Body of pancreas (tissue), 4 donors: ENCODE measurements at regions not wholly inside any gene's neighbourhood (a gene's known extent, or its start where the extent isn't known, plus 50 kb on each side); places are given as distances from the start of the nearest gene placed in this dataset.

Experiments used
- POLR2A ChIP-seq, 3 donors: fragments of 450-650 bp; IDR thresholded peaks; one replicate each; pipeline ENCODE4 v1.6.1; 2016; ENCODE audit warnings: antibody characterized with exemption in 3 of 3, mild to moderate bottlenecking in 2 of 3
- TF ChIP-seq, protein P1 (sequence below), 7 experiments: fragments of 450-650 bp in 4 of 7; fragments of 200-600 bp in 3 of 7; sonication (generic) in 3 of 7; IDR thresholded peaks; one replicate each; pipeline ENCODE4 v1.5.1; 2016 to 2019; ENCODE audit warnings: antibody characterized with exemption in 7 of 7

DNA sequence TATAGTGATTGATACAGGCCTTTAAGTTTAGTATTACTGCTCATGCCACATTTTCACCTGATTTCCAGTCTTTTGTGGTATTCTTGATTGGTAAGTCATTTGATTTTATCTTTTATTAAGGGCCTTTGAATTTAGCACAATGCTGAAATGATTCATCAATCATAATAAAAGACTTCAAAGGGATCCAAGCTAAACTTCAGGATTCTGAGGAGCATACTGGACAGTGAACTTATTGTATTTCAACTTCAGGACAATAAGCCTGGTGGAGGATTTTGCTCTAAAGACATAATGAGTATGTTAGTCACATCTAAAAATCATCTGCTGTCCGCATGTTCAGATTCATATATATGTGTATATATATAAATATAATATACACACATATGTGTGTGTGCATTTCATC lies 233.3 kb downstream of the SETD4 start:
- TF ChIP-seq, protein P1, sequence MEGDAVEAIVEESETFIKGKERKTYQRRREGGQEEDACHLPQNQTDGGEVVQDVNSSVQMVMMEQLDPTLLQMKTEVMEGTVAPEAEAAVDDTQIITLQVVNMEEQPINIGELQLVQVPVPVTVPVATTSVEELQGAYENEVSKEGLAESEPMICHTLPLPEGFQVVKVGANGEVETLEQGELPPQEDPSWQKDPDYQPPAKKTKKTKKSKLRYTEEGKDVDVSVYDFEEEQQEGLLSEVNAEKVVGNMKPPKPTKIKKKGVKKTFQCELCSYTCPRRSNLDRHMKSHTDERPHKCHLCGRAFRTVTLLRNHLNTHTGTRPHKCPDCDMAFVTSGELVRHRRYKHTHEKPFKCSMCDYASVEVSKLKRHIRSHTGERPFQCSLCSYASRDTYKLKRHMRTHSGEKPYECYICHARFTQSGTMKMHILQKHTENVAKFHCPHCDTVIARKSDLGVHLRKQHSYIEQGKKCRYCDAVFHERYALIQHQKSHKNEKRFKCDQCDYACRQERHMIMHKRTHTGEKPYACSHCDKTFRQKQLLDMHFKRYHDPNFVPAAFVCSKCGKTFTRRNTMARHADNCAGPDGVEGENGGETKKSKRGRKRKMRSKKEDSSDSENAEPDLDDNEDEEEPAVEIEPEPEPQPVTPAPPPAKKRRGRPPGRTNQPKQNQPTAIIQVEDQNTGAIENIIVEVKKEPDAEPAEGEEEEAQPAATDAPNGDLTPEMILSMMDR (IDR thresholded peaks at IDR 0.05), result no peak
- no peak for TF ChIP-seq POLR2A (IDR thresholded peaks at IDR 0.05)
